SK-N-SH treated with all-trans-retinoic acid at 6 μM for 48 hours (cell line): ENCODE measurements at regions not wholly inside any gene's neighbourhood (a gene's known extent, or its start where the extent isn't known, plus 50 kb on each side); places are given as distances from the start of the nearest gene placed in this dataset.

Experiments
- BACH2 ChIP-seq: fragments of 250-450 bp; sonication (Bioruptor Pico); IDR thresholded peaks from 2 replicates; pipeline ENCODE4 v1.9.0; 2021; ENCODE audit warnings: mild to moderate bottlenecking, borderline replicate concordance
- OSR1 ChIP-seq: fragments of 250-450 bp; sonication (Bioruptor Pico); IDR thresholded peaks from 2 replicates; pipeline ENCODE4 v1.8.0; 2022; ENCODE audit warnings: moderate library complexity, mild to moderate bottlenecking, inconsistent platforms
- RARB ChIP-seq: fragments of 250-450 bp; sonication (Bioruptor Pico); IDR thresholded peaks from 2 replicates; pipeline ENCODE4 v1.8.0; 2021; ENCODE audit warnings: mild to moderate bottlenecking, moderate library complexity
- ZFP3 ChIP-seq: fragments of 250-450 bp; sonication (Bioruptor Pico); IDR thresholded peaks from 2 replicates; pipeline ENCODE4 v1.5.0; 2020; ENCODE audit warnings: mild to moderate bottlenecking, moderate library complexity
- TF ChIP-seq, protein P1 (sequence below): fragments of 250-450 bp; sonication (Bioruptor Pico); IDR thresholded peaks from 2 replicates; pipeline ENCODE4 v1.5.0; 2020; ENCODE audit warnings: mild to moderate bottlenecking, moderate library complexity

DNA sequence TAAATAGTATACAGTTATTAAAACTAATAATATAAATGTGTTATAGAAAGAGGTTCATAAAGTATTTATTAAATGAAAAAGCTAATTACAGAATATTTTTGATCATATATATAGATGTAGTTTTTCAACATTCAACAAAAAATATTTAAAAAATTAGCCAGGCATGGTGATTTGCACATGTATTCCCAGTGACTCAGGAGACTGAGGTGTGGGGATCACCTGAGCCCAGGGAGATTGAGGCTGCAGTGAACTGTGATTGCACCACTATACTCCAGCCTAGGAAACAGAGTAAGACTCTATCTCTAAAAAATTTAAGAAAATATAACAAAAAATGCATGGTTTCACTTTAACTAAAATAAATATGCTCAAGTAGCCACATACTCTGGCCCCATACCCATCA is 118.0 kb upstream of the SEMA3C start:
- TF ChIP-seq OSR1 (CRISPR knock-in tag) (no peak), RARB (CRISPR knock-in tag) (no peak), ZFP3 (CRISPR knock-in tag) (no peak), BACH2 (CRISPR knock-in tag) (no peak)
- TF ChIP-seq, protein P1, sequence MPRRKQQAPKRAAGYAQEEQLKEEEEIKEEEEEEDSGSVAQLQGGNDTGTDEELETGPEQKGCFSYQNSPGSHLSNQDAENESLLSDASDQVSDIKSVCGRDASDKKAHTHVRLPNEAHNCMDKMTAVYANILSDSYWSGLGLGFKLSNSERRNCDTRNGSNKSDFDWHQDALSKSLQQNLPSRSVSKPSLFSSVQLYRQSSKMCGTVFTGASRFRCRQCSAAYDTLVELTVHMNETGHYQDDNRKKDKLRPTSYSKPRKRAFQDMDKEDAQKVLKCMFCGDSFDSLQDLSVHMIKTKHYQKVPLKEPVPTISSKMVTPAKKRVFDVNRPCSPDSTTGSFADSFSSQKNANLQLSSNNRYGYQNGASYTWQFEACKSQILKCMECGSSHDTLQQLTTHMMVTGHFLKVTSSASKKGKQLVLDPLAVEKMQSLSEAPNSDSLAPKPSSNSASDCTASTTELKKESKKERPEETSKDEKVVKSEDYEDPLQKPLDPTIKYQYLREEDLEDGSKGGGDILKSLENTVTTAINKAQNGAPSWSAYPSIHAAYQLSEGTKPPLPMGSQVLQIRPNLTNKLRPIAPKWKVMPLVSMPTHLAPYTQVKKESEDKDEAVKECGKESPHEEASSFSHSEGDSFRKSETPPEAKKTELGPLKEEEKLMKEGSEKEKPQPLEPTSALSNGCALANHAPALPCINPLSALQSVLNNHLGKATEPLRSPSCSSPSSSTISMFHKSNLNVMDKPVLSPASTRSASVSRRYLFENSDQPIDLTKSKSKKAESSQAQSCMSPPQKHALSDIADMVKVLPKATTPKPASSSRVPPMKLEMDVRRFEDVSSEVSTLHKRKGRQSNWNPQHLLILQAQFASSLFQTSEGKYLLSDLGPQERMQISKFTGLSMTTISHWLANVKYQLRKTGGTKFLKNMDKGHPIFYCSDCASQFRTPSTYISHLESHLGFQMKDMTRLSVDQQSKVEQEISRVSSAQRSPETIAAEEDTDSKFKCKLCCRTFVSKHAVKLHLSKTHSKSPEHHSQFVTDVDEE = no peak
